Adrenal gland (tissue), 9 donors: ENCODE measurements at regions not wholly inside any gene's neighbourhood (a gene's known extent, or its start where the extent isn't known, plus 50 kb on each side); places are given as distances from the start of the nearest gene placed in this dataset.

Experiments used
- DNase-seq, 7 donors: peaks; one replicate each; pipeline ENCODE4 v3.0.0-alpha.2; 2019 to 2020
- H3K27ac ChIP-seq, 5 donors: fragments of 200-600 bp; sonication (generic) in 4 of 5; 1 replicate in 3 of 5; 2 replicates in 2 of 5; pipeline versions ENCODE4 v1.5.1 to v1.8.0; 2016 to 2020; ENCODE audit warnings: mild to moderate bottlenecking in 1 of 5
- H3K27me3 ChIP-seq: fragments of 200-600 bp; 2 replicates; pipeline ENCODE4 v1.8.0; 2021
- H3K36me3 ChIP-seq, 2 donors: fragments of 200-600 bp; replicated peaks in 1 of 2; 1 replicate in 1 of 2; 2 replicates in 1 of 2; pipeline versions ENCODE4 v1.5.1 to v1.8.0; 2018 to 2022
- H3K4me1 ChIP-seq, 2 donors: fragments of 200-600 bp; replicated peaks in 1 of 2; 1 replicate in 1 of 2; 2 replicates in 1 of 2; pipeline versions ENCODE4 v1.5.1 to v1.8.0; 2018 to 2021
- H3K4me3 ChIP-seq, 4 donors: fragments of 200-600 bp; sonication (generic) in 3 of 4; one replicate each; pipeline ENCODE4 v1.5.1; 2016 to 2018
- H3K9me3 ChIP-seq, 3 donors: fragments of 200-600 bp; sonication (generic) in 1 of 3; replicated peaks in 1 of 3; 1 replicate in 2 of 3; 2 replicates in 1 of 3; pipeline versions ENCODE4 v1.5.1 to v1.8.0; 2016 to 2021
- CTCF ChIP-seq, 6 experiments: fragments of 450-650 bp in 4 of 6; fragments of 200-600 bp in 2 of 6; sonication (generic) in 1 of 6; IDR thresholded peaks; 1 replicate in 5 of 6; 2 replicates in 1 of 6; pipeline versions ENCODE4 v1.5.1 to v1.8.0; 2016 to 2021; ENCODE audit warnings: antibody characterized with exemption in 6 of 6, mild to moderate bottlenecking in 2 of 6, moderate library complexity in 1 of 6
- POLR2A ChIP-seq, 2 donors: fragments of 450-650 bp; IDR thresholded peaks; one replicate each; pipeline ENCODE4 v1.6.1; 2017; ENCODE audit warnings: antibody characterized with exemption in 2 of 2, mild to moderate bottlenecking in 2 of 2, moderate library complexity in 1 of 2
- WGBS, 4 donors: extraction: QIAGEN DNeasy Blood & Tissue Kit in 2 of 4; methylation state at CpG; one replicate each; pipeline versions ENCODE4 v1.1.5 to v1.1.7; 2013 to 2017; 5-methylcytosine and 5-hydroxymethylcytosine counted together
- intact Hi-C, 2 donors: fragments of 100-400 bp; cut with DNase I; formaldehyde crosslinking; loops; one replicate each; pipeline versions ENCODE4 v1.14.1 to v1.15.0; 2022 to 2023
- donor health status: healthy with polysubstance abuse.
- donor health status: Bipolar disorder and iron deficiency.
- donor health status: DM: yes; HTN: yes; CAD: no.
- donor health status: DM: no; HTN: no; CAD: no.
- donor health status: DM: no; HTN: no; CAD: no.

GRCh38 chr4:54863571-54864255 lies 206.0 kb downstream of the KIT start:
- no peak for TF ChIP-seq POLR2A (IDR thresholded peaks at IDR 0.05)
- no peak for TF ChIP-seq CTCF (IDR thresholded peaks at IDR 0.05)
- H3K4me1 ChIP-seq: no peaks in the 10 kb centered on the region
- H3K9me3 ChIP-seq: no peaks in the 10 kb centered on the region
- no peaks in the 10 kb centered on the region for H3K27me3 ChIP-seq
- no peak for DNase-seq
- no peak overlapping the region for H3K27ac ChIP-seq
- 72 to 82% (median 77%) methylated on average over 3 of the region's 3 CpGs for WGBS, 4 donors
- H3K4me3 ChIP-seq: no peak overlapping the region
- intact Hi-C loops: no loop called here
- H3K36me3 ChIP-seq: no peaks in the 10 kb centered on the region

- H3K27ac ChIP-seq: no peak overlapping the region
- H3K9me3 ChIP-seq: no peaks in the 10 kb centered on the region
- H3K4me3 ChIP-seq: no peak overlapping the region
- no peaks in the 10 kb centered on the region for H3K4me1 ChIP-seq
- TF ChIP-seq POLR2A (IDR thresholded peaks at IDR 0.05): no peak
- TF ChIP-seq CTCF (IDR thresholded peaks at IDR 0.05): no peak
- DNase-seq: no peak
- H3K27me3 ChIP-seq: no peaks in the 10 kb centered on the region
- WGBS, 4 donors: 73 to 86% (median 78%) methylated on average over 2 of the region's 2 CpGs
- no peaks in the 10 kb centered on the region for H3K36me3 ChIP-seq
- intact Hi-C loops: no loop called here
Measured at GRCh38 chr4:54861201-54861600, 203.4 kb downstream of the KIT start.

GRCh38 chr4:54855191-54855854 lies 197.6 kb downstream of the KIT start:
- intact Hi-C loops: no loop called here
- H3K27ac ChIP-seq: no peak overlapping the region
- 60 to 73% (median 66%) methylated on average over 9 of the region's 9 CpGs for WGBS, 4 donors
- DNase-seq: no peak
- TF ChIP-seq POLR2A (IDR thresholded peaks at IDR 0.05) (no peak), CTCF (IDR thresholded peaks at IDR 0.05) (no peak)
- no peaks in the 10 kb centered on the region for H3K27me3 ChIP-seq
- no peaks in the 10 kb centered on the region for H3K9me3 ChIP-seq
- no peaks in the 10 kb centered on the region for H3K36me3 ChIP-seq
- H3K4me1 ChIP-seq: no peaks in the 10 kb centered on the region
- H3K4me3 ChIP-seq: no peak overlapping the region

GRCh38 chr4:54852602-54853001 lies 194.8 kb downstream of the KIT start:
- Histone ChIP-seq H3K4me3 (no peak overlapping the region), H3K27ac (no peak overlapping the region), H3K4me1 (no peaks in the 10 kb centered on the region), H3K36me3 (no peaks in the 10 kb centered on the region), H3K9me3 (no peaks in the 10 kb centered on the region), H3K27me3 (no peaks in the 10 kb centered on the region)
- intact Hi-C loops: no loop called here
- DNase-seq: no peak
- TF ChIP-seq CTCF (IDR thresholded peaks at IDR 0.05): no peak
- no peak for TF ChIP-seq POLR2A (IDR thresholded peaks at IDR 0.05)
- 89 to 100% (median 100%) methylated on average over 1 to 2 of the region's 2 CpGs for WGBS, 4 donors
